Thyroid gland (tissue), 4 donors: ENCODE measurements at regions not wholly inside any gene's neighbourhood (a gene's known extent, or its start where the extent isn't known, plus 50 kb on each side); places are given as distances from the start of the nearest gene placed in this dataset.

Experiments
- CTCF ChIP-seq, 6 experiments: fragments of 200-600 bp in 3 of 6; fragments of 450-650 bp in 3 of 6; sonication (generic) in 3 of 6; IDR thresholded peaks; one replicate each; pipeline ENCODE4 v1.5.1; 2016 to 2019; ENCODE audit warnings: antibody characterized with exemption in 6 of 6, mild to moderate bottlenecking in 2 of 6, inconsistent platforms in 1 of 6, moderate library complexity in 1 of 6
- POLR2A ChIP-seq, 2 donors: fragments of 450-650 bp; IDR thresholded peaks; one replicate each; pipeline ENCODE4 v1.6.1; 2017; ENCODE audit warnings: antibody characterized with exemption in 2 of 2, mild to moderate bottlenecking in 2 of 2, moderate library complexity in 1 of 2

DNA sequence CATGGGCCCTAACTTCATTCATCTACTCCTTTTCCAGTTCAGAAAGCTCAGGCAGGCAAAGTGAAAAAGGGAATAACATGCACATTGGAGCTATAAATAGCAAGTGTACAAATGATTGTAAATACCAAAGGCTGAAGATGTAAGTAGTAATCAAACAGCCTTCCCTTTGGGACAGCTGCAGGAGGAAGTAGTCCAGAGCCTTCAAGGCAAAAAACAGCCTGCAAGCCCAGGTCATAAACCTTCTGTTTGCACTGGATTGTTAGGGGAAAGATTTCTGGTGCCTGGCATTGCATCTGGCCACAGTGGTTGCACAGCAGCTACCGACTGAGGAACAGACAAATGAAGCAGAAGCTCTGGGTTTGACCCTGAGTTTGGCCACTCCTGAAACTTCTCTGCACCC, 98.6 kb upstream of the PMFBP1 start:
- TF ChIP-seq CTCF (IDR thresholded peaks at IDR 0.05), result no peak
- TF ChIP-seq POLR2A (IDR thresholded peaks at IDR 0.05), result no peak
